Mucosa of descending colon (tissue), 3 donors: ENCODE measurements at regions not wholly inside any gene's neighbourhood (a gene's known extent, or its start where the extent isn't known, plus 50 kb on each side); places are given as distances from the start of the nearest gene placed in this dataset.
A peak's percentile ranks its signal among the peaks of the same experiment; 100 is the strongest.

Source experiments
- ATAC-seq: fragments of 200-7000 bp; cut with Tn5 transposase; one replicate; pipeline ENCODE4 v1.9.1; 2020; ENCODE audit warnings: mild to moderate bottlenecking, moderate library complexity
- DNase-seq, 3 donors: peaks; one replicate each; pipeline ENCODE4 v3.0.0-alpha.2; 2020
- H3K36me3 ChIP-seq: fragments of 200-600 bp; one replicate; pipeline ENCODE4 v1.8.0; 2021; ENCODE audit warnings: low read depth, mild to moderate bottlenecking
- H3K4me1 ChIP-seq: fragments of 200-600 bp; one replicate; pipeline ENCODE4 v1.8.0; 2021; ENCODE audit warnings: low read depth, mild to moderate bottlenecking
- H3K4me3 ChIP-seq: fragments of 200-600 bp; one replicate; pipeline ENCODE4 v1.8.0; 2021; ENCODE audit warnings: mild to moderate bottlenecking
- H3K9me3 ChIP-seq: fragments of 200-600 bp; one replicate; pipeline ENCODE4 v1.8.0; 2021; ENCODE audit warnings: mild to moderate bottlenecking
- intact Hi-C, 2 donors: fragments of 100-400 bp; cut with DNase I in 1 of 2; cut with micrococcal nuclease in 1 of 2; formaldehyde crosslinking; loops; one replicate each; pipeline versions ENCODE4 v1.11.0 to v1.11.1; 2022; cut with DNase I, micrococcal nuclease
- TF ChIP-seq, protein P1 (sequence below): fragments of 200-600 bp; IDR thresholded peaks from one replicate; pipeline ENCODE4 v1.8.0; 2022; ENCODE audit warnings: antibody characterized with exemption, mild to moderate bottlenecking
- donor health status: DM: no; HTN: no; CAD: no; lungs with moderate emphysema.
- donor health status: DM: no; HTN: no; CAD: no.
- donor health status: DM: no; HTN: yes; CAD: no.

DNA sequence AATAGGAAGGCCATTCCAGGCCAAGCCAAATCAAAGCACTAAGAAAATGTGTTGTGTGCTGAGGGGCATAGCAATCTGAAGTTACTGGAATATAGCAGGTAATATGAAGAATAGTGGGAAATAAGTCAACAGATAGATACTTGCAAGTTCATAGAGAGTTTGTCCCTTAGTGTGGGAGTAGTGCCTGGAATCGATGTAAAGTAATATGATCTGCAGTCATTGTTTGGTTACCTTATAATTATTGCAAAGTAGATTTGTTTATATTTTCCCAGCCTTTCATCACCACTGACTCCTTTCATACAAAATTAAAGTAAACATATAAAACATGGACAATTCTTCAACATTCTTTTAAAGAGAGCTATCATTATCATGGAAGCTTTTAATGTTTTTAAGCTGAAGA, 420.9 kb upstream of the NECTIN3 start:
- TF ChIP-seq, protein P1, sequence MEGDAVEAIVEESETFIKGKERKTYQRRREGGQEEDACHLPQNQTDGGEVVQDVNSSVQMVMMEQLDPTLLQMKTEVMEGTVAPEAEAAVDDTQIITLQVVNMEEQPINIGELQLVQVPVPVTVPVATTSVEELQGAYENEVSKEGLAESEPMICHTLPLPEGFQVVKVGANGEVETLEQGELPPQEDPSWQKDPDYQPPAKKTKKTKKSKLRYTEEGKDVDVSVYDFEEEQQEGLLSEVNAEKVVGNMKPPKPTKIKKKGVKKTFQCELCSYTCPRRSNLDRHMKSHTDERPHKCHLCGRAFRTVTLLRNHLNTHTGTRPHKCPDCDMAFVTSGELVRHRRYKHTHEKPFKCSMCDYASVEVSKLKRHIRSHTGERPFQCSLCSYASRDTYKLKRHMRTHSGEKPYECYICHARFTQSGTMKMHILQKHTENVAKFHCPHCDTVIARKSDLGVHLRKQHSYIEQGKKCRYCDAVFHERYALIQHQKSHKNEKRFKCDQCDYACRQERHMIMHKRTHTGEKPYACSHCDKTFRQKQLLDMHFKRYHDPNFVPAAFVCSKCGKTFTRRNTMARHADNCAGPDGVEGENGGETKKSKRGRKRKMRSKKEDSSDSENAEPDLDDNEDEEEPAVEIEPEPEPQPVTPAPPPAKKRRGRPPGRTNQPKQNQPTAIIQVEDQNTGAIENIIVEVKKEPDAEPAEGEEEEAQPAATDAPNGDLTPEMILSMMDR = no peak
- no peak for ATAC-seq
- no peaks in the 10 kb centered on the region for H3K36me3 ChIP-seq
- intact Hi-C loops = no loop called here
- DNase-seq = no peak
- H3K4me3 ChIP-seq = no peak overlapping the region
- H3K9me3 ChIP-seq = no peaks in the 10 kb centered on the region
- peaks cover 4% of the 10 kb centered on the region for H3K4me1 ChIP-seq

DNA sequence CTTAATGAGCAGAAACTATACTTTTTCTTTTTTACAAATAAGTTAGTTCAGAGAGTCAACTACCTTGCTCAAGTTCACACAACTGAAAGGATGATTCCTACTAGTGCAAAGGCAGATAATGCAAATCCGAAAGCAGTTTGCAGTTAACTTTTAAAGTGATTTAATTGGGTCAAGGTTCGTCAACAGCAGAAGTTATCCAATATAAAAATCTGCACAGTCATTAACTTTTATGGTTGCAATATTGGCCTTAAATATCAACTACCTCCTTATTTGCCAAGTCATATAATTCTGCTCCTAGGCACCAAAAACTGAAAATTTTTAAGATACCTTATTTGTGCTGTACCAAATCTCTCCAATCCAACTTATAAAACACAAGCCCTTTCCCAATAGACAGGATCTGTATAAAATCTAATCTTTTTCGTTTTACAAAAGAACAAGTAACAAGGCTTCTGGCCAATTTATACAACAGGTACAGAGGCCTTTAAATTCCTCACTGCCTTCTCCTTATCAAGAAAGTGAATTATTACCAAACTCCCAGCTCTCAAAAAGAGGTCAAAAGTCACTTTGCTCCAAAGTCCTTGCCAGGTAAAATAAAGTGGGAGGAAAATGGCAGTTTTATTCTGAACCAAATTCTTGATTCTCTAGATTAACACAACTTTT, 416.6 kb upstream of the NECTIN3 start:
- no peaks in the 10 kb centered on the region for H3K9me3 ChIP-seq
- TF ChIP-seq, protein P1 = no peak
- H3K4me1 ChIP-seq = peaks cover 4% of the 10 kb centered on the region
- intact Hi-C loops = no loop called here
- no peaks in the 10 kb centered on the region for H3K36me3 ChIP-seq
- no peak overlapping the region for H3K4me3 ChIP-seq
- ATAC-seq = peak; percentile 81
- DNase-seq = peak in 1 of 3 donors; percentile 29

DNA sequence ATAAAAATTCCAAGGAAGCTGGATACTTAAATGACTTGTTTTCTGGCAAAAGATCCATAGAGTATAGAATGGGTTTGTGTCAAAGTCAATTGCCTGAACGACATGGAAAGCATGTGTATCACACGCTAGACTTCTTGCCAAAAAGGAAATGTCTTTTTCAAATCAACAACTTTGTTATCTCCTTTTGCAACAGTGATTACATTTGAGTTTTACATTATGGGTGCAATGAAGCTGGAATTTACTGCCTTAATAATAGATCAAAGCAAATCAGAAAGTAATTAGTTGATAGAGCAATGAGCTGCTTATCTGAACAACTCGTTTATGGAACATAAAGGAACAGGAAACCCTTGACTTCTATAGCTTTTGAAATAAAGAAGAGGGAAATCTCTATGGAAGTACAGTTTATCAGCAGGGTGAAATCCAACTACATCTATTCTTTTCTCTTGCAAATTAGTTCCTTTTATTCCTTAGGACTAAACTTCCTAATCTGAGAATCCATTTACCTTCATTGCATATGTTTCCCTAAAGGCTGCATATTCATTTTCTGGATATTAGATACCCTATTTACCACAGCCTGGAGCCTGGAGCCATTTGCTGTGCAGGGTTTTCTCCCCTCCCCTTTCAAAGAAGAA, 415.1 kb upstream of the NECTIN3 start:
- Histone ChIP-seq H3K4me3 (no peak overlapping the region), H3K36me3 (no peaks in the 10 kb centered on the region), H3K9me3 (no peaks in the 10 kb centered on the region), H3K4me1 (peaks cover 4% of the 10 kb centered on the region)
- TF ChIP-seq, protein P1 = no peak
- intact Hi-C loops = no loop called here
- peak; percentile 84 for ATAC-seq
- DNase-seq = peak in 1 of 3 donors; percentile 12

DNA sequence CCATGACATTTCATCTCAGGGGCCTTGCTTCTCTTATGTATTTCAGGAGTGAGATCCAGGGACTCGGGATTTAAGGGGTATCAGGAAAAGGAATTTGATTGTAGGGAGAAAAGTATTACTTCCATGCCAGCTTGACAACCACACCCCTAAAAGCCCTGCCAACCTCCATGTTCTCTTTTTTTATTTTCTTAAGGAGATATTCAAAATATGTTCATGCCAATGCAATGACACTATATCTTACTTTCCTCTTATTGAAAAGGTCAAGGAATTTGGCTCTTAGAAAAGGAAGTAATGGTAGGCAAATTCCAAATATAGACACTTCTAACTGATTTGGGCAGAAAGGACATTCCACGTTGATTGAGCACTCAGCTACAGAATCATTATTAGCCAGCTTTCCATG, 407.5 kb upstream of the NECTIN3 start:
- DNase-seq (no peak), ATAC-seq (no peak)
- Histone ChIP-seq H3K9me3 (peaks cover under 1% of the 10 kb centered on the region), H3K36me3 (no peaks in the 10 kb centered on the region), H3K4me1 (no peaks in the 10 kb centered on the region), H3K4me3 (no peak overlapping the region)
- TF ChIP-seq, protein P1 = no peak
- intact Hi-C loops = no loop called here

DNA sequence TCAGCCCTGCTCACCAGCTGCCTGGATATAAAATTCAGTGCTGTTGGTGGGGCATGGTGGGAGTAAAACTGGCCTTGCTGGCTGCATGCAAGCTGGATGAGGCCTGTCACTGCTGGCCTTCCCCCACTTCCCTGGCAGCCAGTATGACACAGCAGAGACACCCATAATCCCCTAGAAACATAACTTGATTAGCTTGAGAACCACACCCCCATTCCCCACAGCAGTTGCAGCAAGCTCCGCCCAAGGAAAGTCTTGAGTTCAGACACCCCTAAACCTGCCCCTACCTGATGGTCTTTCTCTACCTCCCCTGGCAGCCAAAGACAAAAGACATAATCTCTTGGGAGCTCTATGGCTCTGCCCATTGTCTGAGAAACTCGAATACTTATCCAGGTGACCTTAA, 405.1 kb upstream of the NECTIN3 start:
- DNase-seq (no peak), ATAC-seq (peak; percentile 16)
- TF ChIP-seq, protein P1 = no peak
- H3K9me3 ChIP-seq = peaks cover 3% of the 10 kb centered on the region
- H3K4me3 ChIP-seq = no peak overlapping the region
- H3K36me3 ChIP-seq = no peaks in the 10 kb centered on the region
- no peaks in the 10 kb centered on the region for H3K4me1 ChIP-seq
- intact Hi-C loops = no loop called here
